GM21786 (cell line): ENCODE measurements at regions not wholly inside any gene's neighbourhood (a gene's known extent, or its start where the extent isn't known, plus 50 kb on each side); places are given as distances from the start of the nearest gene placed in this dataset.
"Not testable (repeated sequence)": the region's sequence is repeated elsewhere in the genome, so short reads cannot be mapped to it uniquely, and the experiment has no call there.

Experiments used
- ATAC-seq: cut with Tn5 transposase; IDR thresholded peaks from one replicate; pipeline ENCODE4 v1.9.1; 2021; ENCODE audit not compliant: unreplicated experiment

- ATAC-seq: no peak
Observed at GRCh38 chr13:24931450-24932251, 164.3 kb upstream of the PABPC3 start.

- not testable (repeated sequence) for ATAC-seq
Observed at GRCh38 chr13:24933106-24934023, 162.6 kb upstream of the PABPC3 start.

DNA sequence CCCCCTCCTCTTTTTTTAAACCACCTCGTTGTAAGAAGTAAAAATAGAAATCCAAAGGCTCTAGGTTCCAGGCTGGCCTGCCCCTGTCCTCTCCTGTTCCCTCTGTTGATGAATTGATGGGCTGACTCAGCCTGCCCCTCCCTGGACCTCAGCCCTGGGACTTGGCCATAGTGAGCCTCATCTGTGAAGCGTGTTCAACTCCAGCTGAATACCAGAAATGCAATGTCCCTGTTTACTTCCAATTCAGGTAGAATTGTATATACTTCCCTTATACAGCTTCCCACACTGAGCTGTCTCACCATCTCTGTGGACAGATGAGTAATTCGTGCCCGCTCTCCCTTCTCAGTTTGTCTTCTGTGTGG, 161.9 kb upstream of the PABPC3 start:
- not testable (repeated sequence) for ATAC-seq

DNA sequence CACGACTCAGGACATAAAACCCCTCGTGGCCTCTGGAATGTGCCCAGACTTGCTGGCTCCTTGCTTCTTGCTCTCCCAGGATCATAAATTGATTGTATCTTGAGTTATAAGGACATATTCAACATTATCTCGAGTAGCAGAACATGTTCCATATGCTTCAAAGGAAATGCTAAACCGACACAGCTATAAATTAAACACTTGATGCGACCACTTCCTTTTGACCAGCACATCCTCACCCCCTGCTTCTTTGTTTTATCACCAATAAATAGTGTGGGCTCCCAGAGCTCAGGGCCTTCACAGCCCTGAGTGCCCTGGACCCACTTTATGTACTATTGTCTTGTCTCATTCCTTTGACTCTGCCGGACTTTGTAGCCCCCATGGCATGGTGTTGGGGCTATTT, 157.0 kb upstream of the PABPC3 start:
- no peak for ATAC-seq

- not testable (repeated sequence) for ATAC-seq
Observed at GRCh38 chr13:24941023-24941713, 154.8 kb upstream of the PABPC3 start.

DNA sequence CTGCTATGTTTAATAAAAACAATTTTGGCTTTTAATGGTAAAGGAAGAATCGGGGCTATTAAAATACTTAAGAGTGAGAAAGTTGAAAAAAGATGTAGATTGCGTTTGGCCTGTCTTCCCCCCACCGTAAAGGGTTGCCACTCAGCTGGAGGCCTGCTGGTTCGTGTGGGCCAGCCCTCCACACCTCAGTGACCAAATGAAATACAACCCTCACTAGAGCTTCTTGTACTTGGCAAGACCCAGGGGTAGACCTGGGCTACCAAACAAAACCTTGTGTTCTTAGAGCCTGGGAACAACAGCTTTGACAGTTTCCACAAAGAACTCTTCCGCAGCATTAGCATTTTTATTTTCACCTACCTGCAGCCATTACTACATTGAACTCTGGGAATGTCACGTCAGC, 152.8 kb upstream of the PABPC3 start:
- no peak for ATAC-seq

GRCh38 chr13:24944073-24944472, 151.9 kb upstream of the PABPC3 start:
- ATAC-seq: not testable (repeated sequence)

- ATAC-seq: not testable (repeated sequence)
Observed at GRCh38 chr13:24948977-24949376, 147.0 kb upstream of the PABPC3 start.

DNA sequence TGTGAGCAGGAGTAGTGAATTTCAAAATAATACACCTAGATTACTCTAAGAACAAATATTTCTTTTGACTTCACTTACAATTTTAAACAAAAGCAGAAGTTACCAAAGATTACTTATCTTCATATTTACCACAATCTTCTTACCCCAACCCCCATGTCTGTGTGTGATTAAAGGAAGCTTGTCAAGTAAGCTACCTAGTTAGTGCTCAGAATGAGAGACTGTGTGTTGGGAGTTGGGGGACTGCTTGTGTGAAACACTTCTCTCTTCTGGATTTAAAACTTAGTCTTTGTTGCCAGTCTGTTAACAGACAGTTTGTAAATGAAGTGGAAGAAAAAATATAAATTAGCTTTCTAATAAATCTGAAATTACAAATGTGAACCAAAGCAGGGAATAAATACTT, 145.3 kb upstream of the PABPC3 start:
- ATAC-seq: not testable (repeated sequence)

GRCh38 chr13:24967970-24968369, 128.0 kb upstream of the PABPC3 start:
- ATAC-seq: not testable (repeated sequence)

GRCh38 chr13:24968416-24968815, 127.5 kb upstream of the PABPC3 start:
- ATAC-seq: not testable (repeated sequence)

DNA sequence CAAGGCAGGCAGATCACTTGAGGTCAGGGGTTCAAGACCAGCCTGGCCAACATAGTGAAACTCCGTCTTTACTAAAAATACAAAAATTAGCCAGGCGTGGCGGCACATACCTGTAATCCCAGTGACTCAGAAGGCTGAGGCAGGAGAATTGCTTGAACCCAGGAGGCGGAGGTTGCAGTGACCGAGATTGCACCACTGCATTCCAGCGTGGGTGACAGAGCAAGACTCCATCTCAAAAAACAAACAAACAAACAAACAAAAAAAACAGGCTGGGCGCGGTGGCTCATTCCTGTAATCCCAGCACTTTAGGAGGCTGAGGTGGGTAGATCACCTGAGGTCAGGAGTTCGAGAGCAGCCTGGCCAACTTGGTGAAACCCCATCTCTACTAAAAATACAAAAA, 122.8 kb upstream of the PABPC3 start:
- ATAC-seq: not testable (repeated sequence)

GRCh38 chr13:24981181-24981803, 114.6 kb upstream of the PABPC3 start:
- ATAC-seq: not testable (repeated sequence)

- ATAC-seq: no peak
Observed at GRCh38 chr13:24982333-24982999, 113.5 kb upstream of the PABPC3 start.

DNA sequence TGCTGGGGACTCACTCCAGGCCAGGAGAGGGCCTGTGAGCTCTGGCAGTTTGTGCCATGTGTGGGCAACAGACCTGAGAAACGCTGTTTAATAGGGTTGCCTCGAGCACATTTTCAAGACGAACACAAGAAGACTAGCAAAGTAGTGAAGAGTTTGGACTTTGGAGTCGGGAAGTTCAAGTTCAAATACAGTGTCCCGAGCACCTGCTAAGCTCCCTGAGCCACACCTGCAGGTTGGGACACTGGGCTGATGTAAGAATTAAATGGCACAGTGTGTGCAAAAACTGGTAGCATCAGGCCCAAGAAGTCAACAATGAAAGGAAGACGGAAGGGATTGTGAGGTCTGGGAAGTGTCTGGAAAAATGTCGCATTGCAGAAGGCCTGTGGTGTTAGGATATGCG, 112.8 kb upstream of the PABPC3 start:
- ATAC-seq: no peak

- no peak for ATAC-seq
Observed at GRCh38 chr13:24984134-24984533, 111.8 kb upstream of the PABPC3 start.

- ATAC-seq: no peak
Observed at GRCh38 chr13:24985107-24985506, 110.8 kb upstream of the PABPC3 start.

DNA sequence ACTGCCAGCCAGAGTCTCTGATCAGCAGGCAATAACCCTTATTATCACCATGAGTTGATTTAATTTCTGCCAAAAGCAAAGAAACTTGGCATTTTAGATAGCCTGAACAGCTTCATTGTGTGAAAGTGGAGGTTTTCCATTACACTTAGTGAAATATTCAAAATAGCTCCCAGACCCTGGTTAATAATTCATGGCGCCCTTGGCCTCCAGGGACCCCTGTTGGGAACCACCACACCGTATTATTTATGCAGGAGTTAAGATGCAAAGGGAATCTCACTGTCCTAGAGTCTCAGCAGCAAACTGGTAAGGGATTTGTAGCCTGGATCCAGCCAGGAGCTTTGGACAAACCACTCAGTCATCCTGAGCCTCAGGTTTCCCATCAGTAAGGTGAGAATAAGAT, 110.0 kb upstream of the PABPC3 start:
- ATAC-seq: no peak

GRCh38 chr13:24986826-24987225, 109.1 kb upstream of the PABPC3 start:
- no peak for ATAC-seq

DNA sequence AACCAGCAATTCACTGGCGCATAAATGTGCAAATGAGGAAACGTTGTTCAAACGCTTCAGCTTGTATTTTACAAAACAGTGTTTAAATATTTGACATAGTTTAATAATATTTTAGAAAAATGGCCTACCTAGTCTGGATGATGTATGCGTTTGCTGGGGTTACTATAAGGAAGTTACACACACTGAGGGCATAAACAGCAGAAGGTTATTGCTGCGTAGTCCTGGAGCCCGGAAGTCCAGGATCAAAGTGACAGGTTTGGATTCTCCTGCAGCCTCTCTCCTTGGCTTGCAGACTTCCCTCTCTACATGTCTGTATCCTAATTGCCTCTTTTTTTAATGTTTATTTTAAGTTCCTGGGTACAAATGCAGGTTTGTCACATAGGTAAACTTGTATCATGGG, 106.0 kb upstream of the PABPC3 start:
- ATAC-seq: not testable (repeated sequence)
